SK-N-SH treated with all-trans-retinoic acid at 6 μM for 48 hours (cell line): ENCODE measurements at regions not wholly inside any gene's neighbourhood (a gene's known extent, or its start where the extent isn't known, plus 50 kb on each side); places are given as distances from the start of the nearest gene placed in this dataset.
A peak's percentile ranks its signal among the peaks of the same experiment; 100 is the strongest.

Experiments
- ATAC-seq: fragments of 200-7000 bp; cut with Tn5 transposase; 3 replicates; pipeline ENCODE4 v1.9.1; 2020; ENCODE audit warnings: mild to moderate bottlenecking, moderate library complexity
- ARNTL ChIP-seq: fragments of 450-650 bp; formaldehyde crosslinking; IDR thresholded peaks from 2 replicates; pipeline ENCODE4 v1.5.0; 2020; ENCODE audit warnings: low read depth, mild to moderate bottlenecking, moderate library complexity, borderline replicate concordance
- CREB5 ChIP-seq: fragments of 250-450 bp; sonication (Bioruptor Pico); IDR thresholded peaks from 2 replicates; pipeline ENCODE4 v1.5.1; 2020; ENCODE audit warnings: low read depth, mild to moderate bottlenecking, moderate library complexity
- CSDC2 ChIP-seq: fragments of 250-450 bp; sonication (Bioruptor Pico); IDR thresholded peaks from 2 replicates; pipeline ENCODE4 v1.5.0; 2020; ENCODE audit warnings: mild to moderate bottlenecking, moderate library complexity
- CSRNP3 ChIP-seq: fragments of 250-450 bp; sonication (Bioruptor Pico); IDR thresholded peaks from 2 replicates; pipeline ENCODE4 v1.5.1; 2021; ENCODE audit warnings: mild to moderate bottlenecking, moderate library complexity
- ESRRG ChIP-seq: fragments of 250-450 bp; sonication (Bioruptor Pico); IDR thresholded peaks from 2 replicates; pipeline ENCODE4 v1.6.1; 2021; ENCODE audit warnings: mild to moderate bottlenecking
- ISL1 ChIP-seq: fragments of 250-450 bp; sonication (Bioruptor Pico); IDR thresholded peaks from 2 replicates; pipeline ENCODE4 v2.1.2; 2022; ENCODE audit warnings: mild to moderate bottlenecking, moderate library complexity
- OSR1 ChIP-seq: fragments of 250-450 bp; sonication (Bioruptor Pico); IDR thresholded peaks from 2 replicates; pipeline ENCODE4 v1.8.0; 2022; ENCODE audit warnings: moderate library complexity, mild to moderate bottlenecking, inconsistent platforms
- POU6F1 ChIP-seq: fragments of 250-450 bp; sonication (Bioruptor Pico); IDR thresholded peaks from 2 replicates; pipeline ENCODE4 v1.8.0; 2021; ENCODE audit warnings: low read depth, mild to moderate bottlenecking, moderate library complexity, borderline replicate concordance
- PPARA ChIP-seq: fragments of 250-450 bp; sonication (Bioruptor Pico); IDR thresholded peaks from 2 replicates; pipeline ENCODE4 v1.5.0; 2020; ENCODE audit warnings: mild to moderate bottlenecking, borderline replicate concordance
- RARB ChIP-seq: fragments of 250-450 bp; sonication (Bioruptor Pico); IDR thresholded peaks from 2 replicates; pipeline ENCODE4 v1.8.0; 2021; ENCODE audit warnings: mild to moderate bottlenecking, moderate library complexity
- SNAI2 ChIP-seq: fragments of 250-450 bp; sonication (Bioruptor Pico); IDR thresholded peaks from 2 replicates; pipeline ENCODE4 v1.5.0; 2020; ENCODE audit warnings: mild to moderate bottlenecking, moderate library complexity
- TCF4 ChIP-seq: fragments of 250-450 bp; sonication (Bioruptor Pico); IDR thresholded peaks from 2 replicates; pipeline ENCODE4 v1.8.0; 2021; ENCODE audit warnings: mild to moderate bottlenecking, moderate library complexity, borderline replicate concordance
- ZC3H10 ChIP-seq: fragments of 250-450 bp; sonication (Bioruptor Pico); IDR thresholded peaks from 2 replicates; pipeline ENCODE4 v1.5.1; 2021; ENCODE audit warnings: mild to moderate bottlenecking, moderate library complexity
- ZFP3 ChIP-seq: fragments of 250-450 bp; sonication (Bioruptor Pico); IDR thresholded peaks from 2 replicates; pipeline ENCODE4 v1.5.0; 2020; ENCODE audit warnings: mild to moderate bottlenecking, moderate library complexity
- ZFP30 ChIP-seq: fragments of 450-650 bp; formaldehyde crosslinking; IDR thresholded peaks from 2 replicates; pipeline ENCODE4 v1.5.0; 2022; ENCODE audit warnings: mild to moderate bottlenecking, moderate library complexity
- ZNF565 ChIP-seq: fragments of 450-650 bp; formaldehyde crosslinking; conservative IDR thresholded peaks from 2 replicates; pipeline ENCODE4 v1.5.0; 2020; ENCODE audit warnings: low read depth, mild to moderate bottlenecking, moderate library complexity
- ZNF70 ChIP-seq: fragments of 450-650 bp; formaldehyde crosslinking; IDR thresholded peaks from 2 replicates; pipeline ENCODE4 v1.5.0; 2020; ENCODE audit warnings: mild to moderate bottlenecking, moderate library complexity
- ZNF8 ChIP-seq: fragments of 450-650 bp; formaldehyde crosslinking; IDR thresholded peaks from 2 replicates; pipeline ENCODE4 v1.5.0; 2020; ENCODE audit warnings: mild to moderate bottlenecking, moderate library complexity
- TF ChIP-seq, protein P1 (sequence below): fragments of 250-450 bp; sonication (Bioruptor Pico); IDR thresholded peaks from 2 replicates; pipeline ENCODE4 v1.8.0; 2020; ENCODE audit warnings: mild to moderate bottlenecking, moderate library complexity, borderline replicate concordance

- TF ChIP-seq ZNF565 (CRISPR knock-in tag) = no peak
- TF ChIP-seq ZNF70 (CRISPR knock-in tag) = no peak
- no peak for TF ChIP-seq SNAI2 (CRISPR knock-in tag)
- TF ChIP-seq RARB = no peak
Observed at GRCh38 chr2:193583638-193584400, 1389.1 kb upstream of the TMEFF2 start.

GRCh38 chr2:193581807-193582206 is 1387.1 kb upstream of the TMEFF2 start:
- no peak for ATAC-seq
- TF ChIP-seq, protein P1, sequence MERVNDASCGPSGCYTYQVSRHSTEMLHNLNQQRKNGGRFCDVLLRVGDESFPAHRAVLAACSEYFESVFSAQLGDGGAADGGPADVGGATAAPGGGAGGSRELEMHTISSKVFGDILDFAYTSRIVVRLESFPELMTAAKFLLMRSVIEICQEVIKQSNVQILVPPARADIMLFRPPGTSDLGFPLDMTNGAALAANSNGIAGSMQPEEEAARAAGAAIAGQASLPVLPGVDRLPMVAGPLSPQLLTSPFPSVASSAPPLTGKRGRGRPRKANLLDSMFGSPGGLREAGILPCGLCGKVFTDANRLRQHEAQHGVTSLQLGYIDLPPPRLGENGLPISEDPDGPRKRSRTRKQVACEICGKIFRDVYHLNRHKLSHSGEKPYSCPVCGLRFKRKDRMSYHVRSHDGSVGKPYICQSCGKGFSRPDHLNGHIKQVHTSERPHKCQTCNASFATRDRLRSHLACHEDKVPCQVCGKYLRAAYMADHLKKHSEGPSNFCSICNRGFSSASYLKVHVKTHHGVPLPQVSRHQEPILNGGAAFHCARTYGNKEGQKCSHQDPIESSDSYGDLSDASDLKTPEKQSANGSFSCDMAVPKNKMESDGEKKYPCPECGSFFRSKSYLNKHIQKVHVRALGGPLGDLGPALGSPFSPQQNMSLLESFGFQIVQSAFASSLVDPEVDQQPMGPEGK (CRISPR knock-in tag) = no peak
- TF ChIP-seq ZFP30 (CRISPR knock-in tag) = no peak
- no peak for TF ChIP-seq OSR1
- no peak for TF ChIP-seq CREB5
- no peak for TF ChIP-seq SNAI2 (CRISPR knock-in tag)
- TF ChIP-seq ISL1 (CRISPR knock-in tag) = no peak
- TF ChIP-seq, all 23 proteins: peak for 0

More at GRCh38 chr2:193583638-193584400, 1389.1 kb upstream of the TMEFF2 start:
- ATAC-seq = peak; percentile 87

DNA sequence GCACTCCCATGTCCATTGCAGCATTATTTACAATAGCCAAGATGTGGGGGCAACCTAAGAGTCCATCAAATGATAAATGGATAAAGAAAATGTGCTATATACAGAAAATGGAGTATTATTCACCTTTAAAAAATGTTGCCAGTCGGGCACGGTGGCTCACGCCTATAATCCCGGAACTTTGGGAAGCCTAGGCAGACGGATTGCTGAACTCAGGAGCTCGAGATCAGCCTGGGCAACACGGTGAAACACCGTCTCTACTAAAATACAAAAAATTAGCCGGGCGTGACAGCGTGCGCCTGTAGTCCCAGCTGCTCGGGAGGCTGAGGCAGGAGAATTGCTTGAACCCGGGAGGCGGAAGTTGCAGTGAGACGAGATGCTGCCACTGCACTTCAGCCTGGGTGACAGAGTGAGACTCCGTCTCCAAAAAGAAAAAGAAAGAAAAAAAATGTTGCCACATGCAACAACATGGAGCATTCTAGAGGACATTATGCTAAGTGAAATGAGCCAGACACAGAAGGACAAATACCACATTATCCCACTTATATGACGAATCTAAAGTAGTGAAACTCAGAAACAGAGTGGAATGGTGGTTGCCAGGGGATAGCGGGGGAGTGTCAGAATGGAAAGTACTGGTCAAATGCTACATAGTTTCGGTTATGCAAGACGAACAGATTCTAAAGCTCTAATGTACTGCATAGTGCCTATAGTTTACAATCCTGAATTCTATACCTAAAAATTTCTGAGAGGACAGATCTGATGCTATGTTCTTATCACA is 1385.6 kb upstream of the TMEFF2 start:
- no peak for ATAC-seq
- no peak for TF ChIP-seq POU6F1
- TF ChIP-seq RARB = no peak
- TF ChIP-seq SNAI2 (CRISPR knock-in tag) = no peak
- no peak for TF ChIP-seq ZC3H10 (CRISPR knock-in tag)
- TF ChIP-seq, protein P1 (CRISPR knock-in tag) = no peak
- TF ChIP-seq PPARA (CRISPR knock-in tag) = no peak
- no peak for TF ChIP-seq TCF4
- TF ChIP-seq ARNTL = no peak
- no peak for TF ChIP-seq OSR1
- no peak for TF ChIP-seq ZFP30 (CRISPR knock-in tag)
- TF ChIP-seq ZNF565 (CRISPR knock-in tag) = no peak
- TF ChIP-seq CSRNP3 (CRISPR knock-in tag) = no peak
- no peak for TF ChIP-seq CREB5
- TF ChIP-seq CSDC2 = no peak
- TF ChIP-seq ZNF70 (CRISPR knock-in tag) = no peak
- no peak for TF ChIP-seq ESRRG
- TF ChIP-seq ZFP3 (CRISPR knock-in tag) = no peak
- no peak for TF ChIP-seq ZNF8 (CRISPR knock-in tag)
